CD4-positive, alpha-beta T cell (primary cell): ENCODE measurements at regions not wholly inside any gene's neighbourhood (a gene's known extent, or its start where the extent isn't known, plus 50 kb on each side); places are given as distances from the start of the nearest gene placed in this dataset.

Source experiments
- ATAC-seq: fragments of 200-7000 bp; cut with Tn5 transposase; one replicate; pipeline ENCODE4 v1.10.0; 2022; ENCODE audit warnings: mild to moderate bottlenecking; ENCODE audit not compliant: poor library complexity
- CTCF ChIA-PET: fragments of 350-600 bp; sonication (Branson Sonifier 250); formaldehyde crosslinking; loops from one replicate; lab custom pipeline; 2021; ENCODE audit warnings: antibody characterized with exemption, inconsistent platforms; lab: Charles Lee
- POLR2A ChIA-PET: fragments of 350-600 bp; sonication (Branson Sonifier 250); formaldehyde crosslinking; loops from one replicate; lab custom pipeline; 2021; ENCODE audit warnings: antibody characterized with exemption, inconsistent platforms; lab: Charles Lee
- DNase-seq, 14 experiments: peaks; one replicate each; pipeline ENCODE4 v3.0.0-alpha.2; 2013 to 2020; ENCODE audit warnings: mixed read lengths in 2 of 14
- H3K27ac ChIP-seq, 2 donors: one replicate each; pipeline versions ENCODE4 v1.5.1 to v1.7.0; 2013; ENCODE audit warnings: low read length in 2 of 2, low read depth in 1 of 2, mild to moderate bottlenecking in 1 of 2
- H3K27me3 ChIP-seq, 2 experiments: 1 replicate in 1 of 2; 2 replicates in 1 of 2; pipeline versions ENCODE4 v1.6.1 to v1.7.0; 2013; ENCODE audit warnings: low read length in 2 of 2, control low read depth in 1 of 2, mild to moderate bottlenecking in 1 of 2, moderate library complexity in 1 of 2; ENCODE audit not compliant: insufficient read depth in 2 of 2, control insufficient read depth in 1 of 2
- H3K36me3 ChIP-seq: one replicate; pipeline ENCODE4 v1.6.1; 2013; ENCODE audit warnings: low read length, control low read depth; ENCODE audit not compliant: insufficient read depth
- H3K4me1 ChIP-seq: one replicate; pipeline ENCODE4 v1.6.1; 2013; ENCODE audit warnings: low read length, control low read depth; ENCODE audit not compliant: insufficient read depth
- H3K4me3 ChIP-seq: one replicate; pipeline ENCODE4 v1.5.1; 2013; ENCODE audit warnings: mild to moderate bottlenecking, low read length, moderate library complexity
- H3K9me3 ChIP-seq, 2 experiments: 1 replicate in 1 of 2; 2 replicates in 1 of 2; pipeline versions ENCODE4 v1.6.1 to v1.7.0; 2013; ENCODE audit warnings: low read length in 2 of 2, mild to moderate bottlenecking in 2 of 2, control low read depth in 1 of 2, moderate library complexity in 1 of 2; ENCODE audit not compliant: control insufficient read depth in 1 of 2, insufficient read depth in 1 of 2
- H3K27ac Mint-ChIP-seq: one replicate; pipeline ENCODE4 v1.8.0; 2020; ENCODE audit warnings: mixed read lengths
- H3K27me3 Mint-ChIP-seq: one replicate; pipeline ENCODE4 v1.8.0; 2021; ENCODE audit warnings: mixed read lengths
- H3K36me3 Mint-ChIP-seq: one replicate; pipeline ENCODE4 v1.8.0; 2021; ENCODE audit warnings: low read depth, mixed read lengths
- H3K4me1 Mint-ChIP-seq: one replicate; pipeline ENCODE4 v1.8.0; 2021; ENCODE audit warnings: low read depth, mixed read lengths
- H3K4me3 Mint-ChIP-seq: one replicate; pipeline ENCODE4 v1.8.0; 2020; ENCODE audit warnings: mild to moderate bottlenecking, mixed read lengths
- H3K9me3 Mint-ChIP-seq: one replicate; pipeline ENCODE4 v1.8.0; 2020; ENCODE audit warnings: mixed read lengths
- CTCF ChIP-seq: fragments of 200-600 bp; IDR thresholded peaks from one replicate; pipeline ENCODE4 v1.8.0; 2022; ENCODE audit warnings: antibody characterized with exemption, mild to moderate bottlenecking
- intact Hi-C, 2 experiments: fragments of 100-400 bp; cut with DNase I in 1 of 2; cut with micrococcal nuclease in 1 of 2; formaldehyde crosslinking; loops; one replicate each; pipeline versions ENCODE4 v1.15.1 to v1.9.0; 2023 to 2025; cut with DNase I, micrococcal nuclease

- H3K9me3 Mint-ChIP-seq, result peaks cover 2% of the 10 kb centered on the region
- H3K27me3 Mint-ChIP-seq, result no peaks in the 10 kb centered on the region
- intact Hi-C loops, result no loop called here
- H3K4me1 Mint-ChIP-seq, result no peaks in the 10 kb centered on the region
- DNase-seq (no peak), ATAC-seq (no peak)
- H3K9me3 ChIP-seq, result no peaks in the 10 kb centered on the region
- no peak for TF ChIP-seq CTCF
- no peaks in the 10 kb centered on the region for H3K4me1 ChIP-seq
- CTCF ChIA-PET, result no interaction called here
- POLR2A ChIA-PET, result no interaction called here
- H3K4me3 ChIP-seq, result no peak overlapping the region
- H3K4me3 Mint-ChIP-seq, result no peak overlapping the region
- no peaks in the 10 kb centered on the region for H3K36me3 ChIP-seq
- no peaks in the 10 kb centered on the region for H3K36me3 Mint-ChIP-seq
- no peak overlapping the region for H3K27ac Mint-ChIP-seq
- H3K27ac ChIP-seq, result no peak overlapping the region
- H3K27me3 ChIP-seq, result no peaks in the 10 kb centered on the region
These were observed 349.5 kb downstream of the TGFB2 start for GRCh38 chr1:218694636-218695035.

GRCh38 chr1:218695525-218695924 lies 350.4 kb downstream of the TGFB2 start:
- Histone ChIP-seq H3K36me3 (no peaks in the 10 kb centered on the region), H3K27me3 (no peaks in the 10 kb centered on the region), H3K9me3 (no peaks in the 10 kb centered on the region), H3K4me1 (no peaks in the 10 kb centered on the region), H3K4me3 (no peak overlapping the region), H3K27ac (no peak overlapping the region)
- H3K27me3 Mint-ChIP-seq, result no peaks in the 10 kb centered on the region
- no peaks in the 10 kb centered on the region for H3K4me1 Mint-ChIP-seq
- POLR2A ChIA-PET, result no interaction called here
- no peak for DNase-seq
- H3K36me3 Mint-ChIP-seq, result no peaks in the 10 kb centered on the region
- peaks cover 2% of the 10 kb centered on the region for H3K9me3 Mint-ChIP-seq
- no peak for TF ChIP-seq CTCF
- intact Hi-C loops, result no loop called here
- CTCF ChIA-PET, result no interaction called here
- no peak overlapping the region for H3K4me3 Mint-ChIP-seq
- H3K27ac Mint-ChIP-seq, result no peak overlapping the region
- no peak for ATAC-seq

GRCh38 chr1:218698141-218698540 lies 353.0 kb downstream of the TGFB2 start:
- H3K9me3 ChIP-seq, result no peaks in the 10 kb centered on the region
- no peak overlapping the region for H3K4me3 ChIP-seq
- no peak for TF ChIP-seq CTCF
- no peaks in the 10 kb centered on the region for H3K27me3 ChIP-seq
- POLR2A ChIA-PET, result no interaction called here
- intact Hi-C loops, result no loop called here
- CTCF ChIA-PET, result no interaction called here
- H3K4me1 ChIP-seq, result no peaks in the 10 kb centered on the region
- no peak overlapping the region for H3K27ac ChIP-seq
- H3K4me3 Mint-ChIP-seq, result no peak overlapping the region
- no peaks in the 10 kb centered on the region for H3K36me3 ChIP-seq
- no peaks in the 10 kb centered on the region for H3K4me1 Mint-ChIP-seq
- DNase-seq, result no peak
- H3K27ac Mint-ChIP-seq, result no peak overlapping the region
- no peak for ATAC-seq
- H3K9me3 Mint-ChIP-seq, result peaks cover 6% of the 10 kb centered on the region
- no peaks in the 10 kb centered on the region for H3K27me3 Mint-ChIP-seq
- no peaks in the 10 kb centered on the region for H3K36me3 Mint-ChIP-seq
